HepG2 (cell line): ENCODE measurements at regions not wholly inside any gene's neighbourhood (a gene's known extent, or its start where the extent isn't known, plus 50 kb on each side); places are given as distances from the start of the nearest gene placed in this dataset.

ENCODE experiments used
- ATF3 ChIP-seq: sonication (generic); formaldehyde crosslinking; IDR thresholded peaks from 2 replicates; pipeline ENCODE4 v1.4.0; 2020; ENCODE audit warnings: missing genetic modification reagents
- KAT7 ChIP-seq: IDR thresholded peaks from 2 replicates; pipeline ENCODE4 v1.6.1; 2018; ENCODE audit warnings: borderline replicate concordance, missing compliant biosample characterization
- KDM1A ChIP-seq: IDR thresholded peaks from 2 replicates; pipeline ENCODE4 v1.6.1; 2016; ENCODE audit warnings: missing compliant biosample characterization
- NAIF1 ChIP-seq: sonication (generic); formaldehyde crosslinking; IDR thresholded peaks from 2 replicates; pipeline ENCODE4 v1.5.0; 2020; ENCODE audit warnings: mild to moderate bottlenecking, missing genetic modification reagents, borderline replicate concordance
- NR3C1 ChIP-seq: sonication (generic); formaldehyde crosslinking; IDR thresholded peaks from 2 replicates; pipeline ENCODE4 v1.4.0; 2020; ENCODE audit warnings: missing genetic modification reagents
- PAX8 ChIP-seq: sonication (generic); formaldehyde crosslinking; IDR thresholded peaks from 2 replicates; pipeline ENCODE4 v1.8.0; 2022; ENCODE audit warnings: mild to moderate bottlenecking, missing genetic modification reagents, borderline replicate concordance
- POLR2AphosphoS5 ChIP-seq: IDR thresholded peaks from 2 replicates; pipeline ENCODE4 v1.6.1; 2012; ENCODE audit warnings: low read depth, low read length
- SETDB1 ChIP-seq: sonication (generic); formaldehyde crosslinking; IDR thresholded peaks from 2 replicates; pipeline ENCODE4 v1.5.1; 2020; ENCODE audit warnings: missing genetic modification reagents, mild to moderate bottlenecking, borderline replicate concordance
- SSRP1 ChIP-seq: IDR thresholded peaks from 2 replicates; pipeline ENCODE4 v1.6.1; 2016; ENCODE audit warnings: control low read depth
- ZKSCAN1 ChIP-seq: fragments of 150-350 bp; IDR thresholded peaks from 2 replicates; pipeline ENCODE4 v1.6.1; 2014; ENCODE audit warnings: low read length
- ZSCAN29 ChIP-seq: sonication (generic); formaldehyde crosslinking; conservative IDR thresholded peaks from 2 replicates; pipeline ENCODE4 v1.4.0; 2020; ENCODE audit warnings: mild to moderate bottlenecking, missing genetic modification reagents
- TF ChIP-seq, protein P1 (sequence below), 2 experiments: sonication (generic) in 1 of 2; formaldehyde crosslinking in 1 of 2; IDR thresholded peaks; 2 replicates each; pipeline versions ENCODE4 v1.4.0 to v1.6.1; 2018 to 2020; ENCODE audit warnings: missing genetic modification reagents in 2 of 2, borderline replicate concordance in 1 of 2, low read depth in 1 of 2, mild to moderate bottlenecking in 1 of 2, missing biosample characterization in 1 of 2
- TF ChIP-seq, protein P2 (sequence below): IDR thresholded peaks from 2 replicates; pipeline ENCODE4 v1.6.1; 2012; ENCODE audit warnings: inconsistent platforms
- TF ChIP-seq, protein P3 (sequence below): sonication (generic); formaldehyde crosslinking; IDR thresholded peaks from 2 replicates; pipeline ENCODE4 v1.4.0; 2020; ENCODE audit warnings: mild to moderate bottlenecking, missing genetic modification reagents

DNA sequence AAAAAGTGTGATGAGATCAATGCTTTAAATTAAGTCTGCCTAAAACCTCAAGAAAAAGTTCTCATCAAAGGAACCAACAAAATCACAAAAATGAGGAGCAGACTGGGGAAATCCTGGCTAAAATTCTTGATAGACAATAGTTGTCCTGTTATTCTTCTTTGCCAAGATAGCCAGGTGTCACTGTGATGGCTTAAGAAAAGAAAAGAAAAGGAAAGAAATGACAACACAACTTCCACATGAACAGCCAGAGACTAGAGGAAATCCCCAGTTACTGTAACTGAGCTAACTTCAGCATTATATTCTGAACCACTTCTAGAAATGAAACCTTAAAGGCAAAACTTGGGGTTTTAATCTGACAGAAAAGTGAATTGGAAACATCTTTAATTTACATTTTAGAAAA is 129.6 kb downstream of the CD24 start:
- no peak for TF ChIP-seq NR3C1 (CRISPR knock-in tag)
- TF ChIP-seq, protein P1, sequence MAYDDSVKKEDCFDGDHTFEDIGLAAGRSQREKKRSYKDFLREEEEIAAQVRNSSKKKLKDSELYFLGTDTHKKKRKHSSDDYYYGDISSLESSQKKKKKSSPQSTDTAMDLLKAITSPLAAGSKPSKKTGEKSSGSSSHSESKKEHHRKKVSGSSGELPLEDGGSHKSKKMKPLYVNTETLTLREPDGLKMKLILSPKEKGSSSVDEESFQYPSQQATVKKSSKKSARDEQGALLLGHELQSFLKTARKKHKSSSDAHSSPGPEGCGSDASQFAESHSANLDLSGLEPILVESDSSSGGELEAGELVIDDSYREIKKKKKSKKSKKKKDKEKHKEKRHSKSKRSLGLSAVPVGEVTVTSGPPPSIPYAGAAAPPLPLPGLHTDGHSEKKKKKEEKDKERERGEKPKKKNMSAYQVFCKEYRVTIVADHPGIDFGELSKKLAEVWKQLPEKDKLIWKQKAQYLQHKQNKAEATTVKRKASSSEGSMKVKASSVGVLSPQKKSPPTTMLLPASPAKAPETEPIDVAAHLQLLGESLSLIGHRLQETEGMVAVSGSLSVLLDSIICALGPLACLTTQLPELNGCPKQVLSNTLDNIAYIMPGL (CRISPR knock-in tag; IDR thresholded peaks at IDR 0.05; ENCODE audit: borderline replicate concordance in 1 of 2, low read depth in 1 of 2) = no peak
- TF ChIP-seq PAX8 = no peak
- TF ChIP-seq, protein P2, sequence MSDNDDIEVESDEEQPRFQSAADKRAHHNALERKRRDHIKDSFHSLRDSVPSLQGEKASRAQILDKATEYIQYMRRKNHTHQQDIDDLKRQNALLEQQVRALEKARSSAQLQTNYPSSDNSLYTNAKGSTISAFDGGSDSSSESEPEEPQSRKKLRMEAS = no peak
- no peak for TF ChIP-seq ZKSCAN1
- TF ChIP-seq SETDB1 (CRISPR knock-in tag) = no peak
- TF ChIP-seq ZSCAN29 (CRISPR knock-in tag) = no peak
- TF ChIP-seq ATF3 (CRISPR knock-in tag) = no peak
- no peak for TF ChIP-seq SSRP1 (CRISPR knock-in tag)
- TF ChIP-seq POLR2AphosphoS5 = no peak
- TF ChIP-seq KAT7 (CRISPR knock-in tag) = no peak
- TF ChIP-seq KDM1A (CRISPR knock-in tag) = no peak
- TF ChIP-seq NAIF1 (CRISPR knock-in tag) = no peak
- TF ChIP-seq, protein P3, sequence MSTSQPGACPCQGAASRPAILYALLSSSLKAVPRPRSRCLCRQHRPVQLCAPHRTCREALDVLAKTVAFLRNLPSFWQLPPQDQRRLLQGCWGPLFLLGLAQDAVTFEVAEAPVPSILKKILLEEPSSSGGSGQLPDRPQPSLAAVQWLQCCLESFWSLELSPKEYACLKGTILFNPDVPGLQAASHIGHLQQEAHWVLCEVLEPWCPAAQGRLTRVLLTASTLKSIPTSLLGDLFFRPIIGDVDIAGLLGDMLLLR (CRISPR knock-in tag) = no peak
